ENCODE measurements at regions not wholly inside any gene's neighbourhood (a gene's known extent, or its start where the extent isn't known, plus 50 kb on each side); places are given as distances from the start of the nearest gene placed in this dataset.

- TF ChIP-seq CTCF (IDR thresholded peaks at IDR 0.05; ENCODE audit: control extremely low read depth in 1 of 3, insufficient read depth in 1 of 3, low read depth in 1 of 3, low read length in 3 of 3): no peak
- TF ChIP-seq SAP30 (IDR thresholded peaks at IDR 0.05; ENCODE audit: insufficient read depth, insufficient replicate concordance, low read length): no peak
- TF ChIP-seq, protein P1, sequence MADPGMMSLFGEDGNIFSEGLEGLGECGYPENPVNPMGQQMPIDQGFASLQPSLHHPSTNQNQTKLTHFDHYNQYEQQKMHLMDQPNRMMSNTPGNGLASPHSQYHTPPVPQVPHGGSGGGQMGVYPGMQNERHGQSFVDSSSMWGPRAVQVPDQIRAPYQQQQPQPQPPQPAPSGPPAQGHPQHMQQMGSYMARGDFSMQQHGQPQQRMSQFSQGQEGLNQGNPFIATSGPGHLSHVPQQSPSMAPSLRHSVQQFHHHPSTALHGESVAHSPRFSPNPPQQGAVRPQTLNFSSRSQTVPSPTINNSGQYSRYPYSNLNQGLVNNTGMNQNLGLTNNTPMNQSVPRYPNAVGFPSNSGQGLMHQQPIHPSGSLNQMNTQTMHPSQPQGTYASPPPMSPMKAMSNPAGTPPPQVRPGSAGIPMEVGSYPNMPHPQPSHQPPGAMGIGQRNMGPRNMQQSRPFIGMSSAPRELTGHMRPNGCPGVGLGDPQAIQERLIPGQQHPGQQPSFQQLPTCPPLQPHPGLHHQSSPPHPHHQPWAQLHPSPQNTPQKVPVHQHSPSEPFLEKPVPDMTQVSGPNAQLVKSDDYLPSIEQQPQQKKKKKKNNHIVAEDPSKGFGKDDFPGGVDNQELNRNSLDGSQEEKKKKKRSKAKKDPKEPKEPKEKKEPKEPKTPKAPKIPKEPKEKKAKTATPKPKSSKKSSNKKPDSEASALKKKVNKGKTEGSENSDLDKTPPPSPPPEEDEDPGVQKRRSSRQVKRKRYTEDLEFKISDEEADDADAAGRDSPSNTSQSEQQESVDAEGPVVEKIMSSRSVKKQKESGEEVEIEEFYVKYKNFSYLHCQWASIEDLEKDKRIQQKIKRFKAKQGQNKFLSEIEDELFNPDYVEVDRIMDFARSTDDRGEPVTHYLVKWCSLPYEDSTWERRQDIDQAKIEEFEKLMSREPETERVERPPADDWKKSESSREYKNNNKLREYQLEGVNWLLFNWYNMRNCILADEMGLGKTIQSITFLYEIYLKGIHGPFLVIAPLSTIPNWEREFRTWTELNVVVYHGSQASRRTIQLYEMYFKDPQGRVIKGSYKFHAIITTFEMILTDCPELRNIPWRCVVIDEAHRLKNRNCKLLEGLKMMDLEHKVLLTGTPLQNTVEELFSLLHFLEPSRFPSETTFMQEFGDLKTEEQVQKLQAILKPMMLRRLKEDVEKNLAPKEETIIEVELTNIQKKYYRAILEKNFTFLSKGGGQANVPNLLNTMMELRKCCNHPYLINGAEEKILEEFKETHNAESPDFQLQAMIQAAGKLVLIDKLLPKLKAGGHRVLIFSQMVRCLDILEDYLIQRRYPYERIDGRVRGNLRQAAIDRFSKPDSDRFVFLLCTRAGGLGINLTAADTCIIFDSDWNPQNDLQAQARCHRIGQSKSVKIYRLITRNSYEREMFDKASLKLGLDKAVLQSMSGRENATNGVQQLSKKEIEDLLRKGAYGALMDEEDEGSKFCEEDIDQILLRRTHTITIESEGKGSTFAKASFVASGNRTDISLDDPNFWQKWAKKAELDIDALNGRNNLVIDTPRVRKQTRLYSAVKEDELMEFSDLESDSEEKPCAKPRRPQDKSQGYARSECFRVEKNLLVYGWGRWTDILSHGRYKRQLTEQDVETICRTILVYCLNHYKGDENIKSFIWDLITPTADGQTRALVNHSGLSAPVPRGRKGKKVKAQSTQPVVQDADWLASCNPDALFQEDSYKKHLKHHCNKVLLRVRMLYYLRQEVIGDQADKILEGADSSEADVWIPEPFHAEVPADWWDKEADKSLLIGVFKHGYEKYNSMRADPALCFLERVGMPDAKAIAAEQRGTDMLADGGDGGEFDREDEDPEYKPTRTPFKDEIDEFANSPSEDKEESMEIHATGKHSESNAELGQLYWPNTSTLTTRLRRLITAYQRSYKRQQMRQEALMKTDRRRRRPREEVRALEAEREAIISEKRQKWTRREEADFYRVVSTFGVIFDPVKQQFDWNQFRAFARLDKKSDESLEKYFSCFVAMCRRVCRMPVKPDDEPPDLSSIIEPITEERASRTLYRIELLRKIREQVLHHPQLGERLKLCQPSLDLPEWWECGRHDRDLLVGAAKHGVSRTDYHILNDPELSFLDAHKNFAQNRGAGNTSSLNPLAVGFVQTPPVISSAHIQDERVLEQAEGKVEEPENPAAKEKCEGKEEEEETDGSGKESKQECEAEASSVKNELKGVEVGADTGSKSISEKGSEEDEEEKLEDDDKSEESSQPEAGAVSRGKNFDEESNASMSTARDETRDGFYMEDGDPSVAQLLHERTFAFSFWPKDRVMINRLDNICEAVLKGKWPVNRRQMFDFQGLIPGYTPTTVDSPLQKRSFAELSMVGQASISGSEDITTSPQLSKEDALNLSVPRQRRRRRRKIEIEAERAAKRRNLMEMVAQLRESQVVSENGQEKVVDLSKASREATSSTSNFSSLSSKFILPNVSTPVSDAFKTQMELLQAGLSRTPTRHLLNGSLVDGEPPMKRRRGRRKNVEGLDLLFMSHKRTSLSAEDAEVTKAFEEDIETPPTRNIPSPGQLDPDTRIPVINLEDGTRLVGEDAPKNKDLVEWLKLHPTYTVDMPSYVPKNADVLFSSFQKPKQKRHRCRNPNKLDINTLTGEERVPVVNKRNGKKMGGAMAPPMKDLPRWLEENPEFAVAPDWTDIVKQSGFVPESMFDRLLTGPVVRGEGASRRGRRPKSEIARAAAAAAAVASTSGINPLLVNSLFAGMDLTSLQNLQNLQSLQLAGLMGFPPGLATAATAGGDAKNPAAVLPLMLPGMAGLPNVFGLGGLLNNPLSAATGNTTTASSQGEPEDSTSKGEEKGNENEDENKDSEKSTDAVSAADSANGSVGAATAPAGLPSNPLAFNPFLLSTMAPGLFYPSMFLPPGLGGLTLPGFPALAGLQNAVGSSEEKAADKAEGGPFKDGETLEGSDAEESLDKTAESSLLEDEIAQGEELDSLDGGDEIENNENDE (IDR thresholded peaks at IDR 0.05; ENCODE audit: insufficient replicate concordance, low read length): no peak
- TF ChIP-seq, protein P2, sequence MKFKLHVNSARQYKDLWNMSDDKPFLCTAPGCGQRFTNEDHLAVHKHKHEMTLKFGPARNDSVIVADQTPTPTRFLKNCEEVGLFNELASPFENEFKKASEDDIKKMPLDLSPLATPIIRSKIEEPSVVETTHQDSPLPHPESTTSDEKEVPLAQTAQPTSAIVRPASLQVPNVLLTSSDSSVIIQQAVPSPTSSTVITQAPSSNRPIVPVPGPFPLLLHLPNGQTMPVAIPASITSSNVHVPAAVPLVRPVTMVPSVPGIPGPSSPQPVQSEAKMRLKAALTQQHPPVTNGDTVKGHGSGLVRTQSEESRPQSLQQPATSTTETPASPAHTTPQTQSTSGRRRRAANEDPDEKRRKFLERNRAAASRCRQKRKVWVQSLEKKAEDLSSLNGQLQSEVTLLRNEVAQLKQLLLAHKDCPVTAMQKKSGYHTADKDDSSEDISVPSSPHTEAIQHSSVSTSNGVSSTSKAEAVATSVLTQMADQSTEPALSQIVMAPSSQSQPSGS (IDR thresholded peaks at IDR 0.05; ENCODE audit: low read length): no peak
- no peak for TF ChIP-seq FOSL1 (IDR thresholded peaks at IDR 0.05; ENCODE audit: insufficient read depth, low read depth, low read length)
- TF ChIP-seq TAF1 (IDR thresholded peaks at IDR 0.05; ENCODE audit: low read depth, low read length): no peak
Measured at GRCh38 chr16:65787921-65788320, 578.6 kb upstream of the CDH5 start (continued).

All from H1 (cell line).